GM13977 (cell line): ENCODE measurements at regions not wholly inside any gene's neighbourhood (a gene's known extent, or its start where the extent isn't known, plus 50 kb on each side); places are given as distances from the start of the nearest gene placed in this dataset.

Source experiments
- DNase-seq: peaks from one replicate; pipeline ENCODE4 v3.0.0; 2012; ENCODE audit warnings: low spot score
- CTCF ChIP-seq: IDR thresholded peaks from 2 replicates; pipeline ENCODE4 v1.5.1; 2012; ENCODE audit warnings: mild to moderate bottlenecking, control low read depth; ENCODE audit not compliant: insufficient read depth; ENCODE audit errors: extremely low read depth, missing control alignments
- in situ Hi-C: fragments of 300-500 bp; cut with MboI; formaldehyde crosslinking; loops from one replicate; pipeline ENCODE4 v1.12.0; 2022; ENCODE audit warnings: low sequenced_read_pairs, low pct_unique_long_range_greater_than_20kb, mixed read lengths, inconsistent platforms; ENCODE audit not compliant: unreplicated experiment

DNA sequence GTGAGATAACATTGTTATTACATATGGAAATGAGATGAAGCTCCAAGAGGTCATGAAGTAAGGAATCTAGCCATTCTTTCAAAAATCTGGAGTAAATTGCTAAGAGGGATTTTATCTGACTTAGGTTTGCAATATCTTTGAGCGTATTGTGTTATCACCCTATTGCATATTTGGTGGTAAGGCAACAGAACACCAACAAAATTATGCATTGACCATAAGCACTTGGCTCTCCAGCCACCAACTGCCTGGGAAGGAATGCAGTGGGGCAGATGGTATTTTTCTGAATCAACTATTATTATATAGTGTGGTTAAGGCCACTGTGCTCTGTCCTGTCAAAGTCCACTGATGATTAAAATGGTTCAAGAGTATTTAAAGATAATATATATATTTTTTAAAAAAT is 287.9 kb upstream of the SEMA6D start:
- no peak for DNase-seq
- TF ChIP-seq CTCF = no peak
- in situ Hi-C loops = no loop called here

- in situ Hi-C loops = no loop called here
- DNase-seq = no peak
- no peak for TF ChIP-seq CTCF
These were observed 285.8 kb upstream of the SEMA6D start for GRCh38 chr15:47431501-47431900.

DNA sequence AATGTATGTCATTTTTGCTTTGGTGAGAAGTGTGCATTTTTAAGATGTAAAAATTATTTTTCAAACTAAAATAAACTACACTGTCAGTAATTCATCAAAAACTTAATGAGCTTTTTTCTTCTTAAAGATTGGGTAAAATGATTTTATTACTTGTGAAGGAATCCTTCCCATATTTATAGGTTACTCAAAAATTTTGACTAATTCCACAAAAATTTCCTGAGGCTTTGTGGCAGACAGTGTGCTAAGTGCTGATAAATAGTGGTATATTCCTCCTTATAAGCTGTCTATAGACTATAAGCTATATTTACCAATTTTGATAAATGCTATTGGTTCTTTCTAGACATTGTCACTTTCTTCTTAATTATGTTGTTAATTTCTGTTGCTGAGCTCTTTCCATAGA is 284.5 kb upstream of the SEMA6D start:
- DNase-seq = no peak
- no peak for TF ChIP-seq CTCF
- in situ Hi-C loops = no loop called here

DNA sequence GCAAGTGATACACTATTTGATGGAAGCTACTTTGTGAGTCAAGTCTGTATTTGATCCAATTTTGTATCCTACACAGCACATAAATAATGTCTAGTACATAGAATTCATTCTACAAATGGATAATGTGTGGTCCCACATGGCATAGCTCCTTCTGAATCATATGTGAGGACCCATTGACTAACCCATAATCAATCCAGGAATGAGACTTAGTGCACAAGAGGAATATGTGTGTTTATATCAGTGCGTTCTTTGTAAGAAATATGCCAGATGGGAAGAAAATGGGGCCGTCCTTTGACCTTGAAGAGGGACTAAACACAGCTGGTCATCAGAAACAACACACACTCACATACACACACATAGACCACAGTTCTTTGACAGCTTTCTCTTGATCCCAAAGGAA is 282.7 kb upstream of the SEMA6D start:
- DNase-seq = no peak
- no peak for TF ChIP-seq CTCF
- in situ Hi-C loops = no loop called here

GRCh38 chr15:47437491-47437890 is 279.8 kb upstream of the SEMA6D start:
- no peak for TF ChIP-seq CTCF
- in situ Hi-C loops = no loop called here
- no peak for DNase-seq

DNA sequence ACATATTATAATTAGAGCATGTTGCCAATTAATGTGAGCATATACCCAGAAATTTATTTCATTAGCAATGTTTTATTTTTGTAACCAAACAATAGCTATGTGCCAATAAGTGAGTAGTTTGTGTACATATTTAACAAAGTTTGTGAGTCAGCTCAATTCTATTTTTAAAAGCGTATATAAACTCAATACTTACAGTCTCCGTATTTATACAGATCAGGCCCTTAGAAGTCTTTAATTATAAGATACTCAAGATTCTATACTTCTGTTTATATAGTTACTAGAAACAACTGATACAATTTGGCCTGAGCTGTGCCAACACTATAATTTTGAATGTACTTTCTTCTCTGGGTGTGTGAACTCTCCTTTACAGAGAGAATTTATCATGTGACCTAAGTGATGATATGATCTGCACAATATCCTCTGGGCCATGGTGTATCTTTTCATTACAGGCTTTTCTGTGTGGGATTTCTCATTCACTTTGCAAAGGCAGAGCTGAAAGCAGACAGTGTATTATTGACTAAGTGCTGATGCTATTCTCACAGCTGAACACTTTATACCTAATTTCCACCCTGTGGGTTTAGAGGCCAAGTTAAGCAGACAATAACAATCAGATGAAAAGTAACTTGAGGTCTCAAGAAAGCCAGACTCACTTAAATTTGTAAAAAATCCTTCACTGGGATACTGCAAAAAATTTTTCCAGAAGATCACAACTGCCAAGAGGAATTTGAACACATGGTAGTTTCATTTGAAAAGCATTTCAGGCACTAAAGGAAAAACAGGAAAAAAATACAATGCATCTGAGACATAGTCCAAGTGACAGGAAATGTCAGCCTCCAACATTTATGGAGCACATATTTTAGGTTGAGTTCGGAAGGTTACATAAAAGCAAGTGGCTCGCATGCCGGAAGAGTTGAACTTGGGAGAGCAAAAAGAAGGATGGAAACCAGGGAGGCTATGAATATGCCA is 277.9 kb upstream of the SEMA6D start:
- TF ChIP-seq CTCF = no peak
- in situ Hi-C loops = no loop called here
- DNase-seq = no peak

GRCh38 chr15:47442371-47442770 is 274.9 kb upstream of the SEMA6D start:
- no peak for DNase-seq
- TF ChIP-seq CTCF = no peak
- in situ Hi-C loops = no loop called here
